Activated CD8-positive, alpha-beta memory T cell treated with anti-CD3 and anti-CD28 coated beads for 1 hour (primary cell): ENCODE measurements at regions not wholly inside any gene's neighbourhood (a gene's known extent, or its start where the extent isn't known, plus 50 kb on each side); places are given as distances from the start of the nearest gene placed in this dataset.

Experiments
- DNase-seq, 2 donors: peaks; one replicate each; pipeline ENCODE4 v3.0.0-alpha.2; 2020; ENCODE audit warnings: low read depth in 1 of 2; ENCODE audit errors: extremely low read depth in 1 of 2

DNA sequence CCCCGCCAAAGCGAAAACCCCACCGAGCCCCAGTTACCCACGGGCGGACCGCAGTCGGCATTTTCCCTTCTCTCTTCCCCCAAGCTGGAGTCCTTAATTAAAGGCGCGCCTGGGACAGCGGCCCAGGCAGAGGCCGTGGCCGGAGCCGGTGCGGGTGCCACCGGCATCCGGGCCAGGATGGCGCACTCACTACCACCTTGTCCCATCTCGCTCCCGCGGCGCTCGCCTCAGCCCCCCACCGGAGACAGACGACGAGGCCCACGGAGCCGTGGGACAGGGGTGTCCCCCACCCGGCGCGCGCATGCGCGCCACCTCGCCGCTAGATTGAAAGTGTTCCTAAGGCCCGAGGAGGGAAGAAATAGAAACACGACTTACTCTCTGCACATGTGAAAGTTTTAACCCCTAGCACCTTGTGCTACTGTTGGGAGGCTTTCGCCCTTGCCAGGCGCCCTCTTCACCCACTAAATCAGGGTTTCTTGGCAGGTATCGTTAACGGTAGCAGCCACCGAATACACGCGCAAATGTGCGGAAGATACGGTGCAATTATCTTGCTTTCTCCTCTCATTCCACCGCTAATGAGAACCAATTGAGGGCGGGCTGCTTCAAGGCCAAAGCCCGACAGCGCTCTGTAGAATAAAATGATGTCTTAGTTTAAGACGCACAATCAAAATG, 64.3 kb upstream of the CCDC160 start:
- peak in 1 of 2 donors; percentile 23 for DNase-seq

DNA sequence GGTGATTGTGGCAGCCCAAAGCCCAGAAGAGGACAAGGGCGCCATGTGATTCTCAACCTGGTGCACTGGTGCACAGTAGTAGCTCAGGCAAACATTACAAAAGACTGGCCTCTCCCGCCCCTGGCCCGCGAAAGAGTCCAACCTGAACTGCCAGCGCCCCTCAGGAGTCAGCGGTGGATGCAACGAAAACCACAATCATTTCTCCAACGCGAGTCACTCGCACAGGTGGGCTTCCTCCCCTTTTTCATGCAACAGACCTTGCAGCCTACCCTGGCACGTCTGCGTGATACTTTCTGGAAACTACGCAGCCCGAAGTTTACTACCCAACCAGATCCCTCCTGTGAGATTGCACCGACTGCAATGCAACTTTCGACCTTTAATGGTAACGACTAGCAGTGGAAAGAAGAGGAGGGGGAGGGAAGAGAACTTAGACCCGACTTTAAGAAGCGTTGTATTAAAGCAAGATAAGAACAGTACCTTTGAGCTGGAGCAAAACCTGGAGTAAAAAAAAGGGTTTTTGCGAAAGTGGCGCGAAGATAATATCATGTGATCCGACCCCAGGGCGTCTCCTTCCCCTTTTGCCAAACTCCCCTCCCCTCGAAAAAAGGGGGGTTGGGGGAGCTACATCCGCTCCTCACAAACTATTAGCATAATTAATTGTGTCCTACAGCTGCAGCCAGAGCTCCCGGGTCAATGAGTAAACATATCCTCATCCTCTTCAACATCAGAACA, 63.3 kb upstream of the CCDC160 start:
- DNase-seq, result no peak

DNA sequence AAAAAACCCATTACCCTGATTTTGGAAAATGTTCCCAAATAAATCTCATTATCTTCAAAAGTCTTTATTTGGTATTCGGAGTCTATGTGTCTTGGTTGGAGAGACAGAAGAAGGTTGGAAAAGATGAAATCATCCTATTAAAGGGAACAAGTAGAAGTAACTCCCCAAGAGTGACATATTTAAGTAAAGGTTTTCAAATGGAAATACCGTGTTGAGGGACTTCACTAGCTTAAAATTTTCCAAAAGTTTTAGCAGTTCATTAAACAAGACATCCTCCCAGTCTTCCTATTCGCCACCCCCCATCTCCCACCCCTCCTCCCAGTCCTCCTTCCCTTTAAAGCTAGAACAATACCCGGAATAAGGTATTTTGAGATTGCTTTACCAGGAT, 62.7 kb upstream of the CCDC160 start:
- DNase-seq, result no peak

DNA sequence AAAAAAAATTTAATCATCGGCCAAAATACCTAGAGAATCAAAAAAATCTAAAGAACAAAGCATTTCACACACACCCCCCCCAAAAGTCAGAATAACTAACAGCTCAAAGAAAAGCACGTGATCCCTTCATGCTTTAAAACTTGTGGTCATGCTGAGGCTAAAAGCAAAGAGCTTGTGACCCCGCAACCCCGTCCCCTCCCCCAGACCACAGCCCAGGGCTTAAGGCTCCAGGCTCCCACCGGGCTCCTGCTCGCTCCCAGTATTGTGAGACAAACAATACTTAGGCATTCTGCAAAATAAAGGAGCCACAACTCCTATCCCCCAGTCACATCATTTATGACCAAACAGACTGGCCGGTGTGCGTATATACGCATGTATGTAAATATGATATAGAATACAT, 62.1 kb upstream of the CCDC160 start:
- DNase-seq, result no peak

DNA sequence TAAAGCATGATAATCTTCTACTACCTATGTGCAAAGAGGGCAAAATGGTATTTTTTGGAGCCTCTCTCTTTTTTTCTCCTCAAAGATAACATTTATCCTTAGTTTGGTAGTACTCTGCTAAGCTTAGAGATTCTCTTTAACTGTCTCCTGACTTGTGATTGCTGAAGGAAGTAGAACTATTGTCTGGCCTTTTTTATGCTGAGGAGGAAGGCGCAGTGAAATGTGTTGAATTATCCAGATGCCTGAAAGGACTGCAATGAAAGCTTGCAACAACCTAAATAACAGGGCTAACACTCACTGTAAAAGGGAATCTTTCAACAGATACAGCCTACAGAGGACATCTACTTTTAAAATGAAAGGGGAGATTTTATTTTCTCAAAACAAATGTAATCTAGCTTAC, 59.5 kb upstream of the CCDC160 start:
- DNase-seq, result no peak

DNA sequence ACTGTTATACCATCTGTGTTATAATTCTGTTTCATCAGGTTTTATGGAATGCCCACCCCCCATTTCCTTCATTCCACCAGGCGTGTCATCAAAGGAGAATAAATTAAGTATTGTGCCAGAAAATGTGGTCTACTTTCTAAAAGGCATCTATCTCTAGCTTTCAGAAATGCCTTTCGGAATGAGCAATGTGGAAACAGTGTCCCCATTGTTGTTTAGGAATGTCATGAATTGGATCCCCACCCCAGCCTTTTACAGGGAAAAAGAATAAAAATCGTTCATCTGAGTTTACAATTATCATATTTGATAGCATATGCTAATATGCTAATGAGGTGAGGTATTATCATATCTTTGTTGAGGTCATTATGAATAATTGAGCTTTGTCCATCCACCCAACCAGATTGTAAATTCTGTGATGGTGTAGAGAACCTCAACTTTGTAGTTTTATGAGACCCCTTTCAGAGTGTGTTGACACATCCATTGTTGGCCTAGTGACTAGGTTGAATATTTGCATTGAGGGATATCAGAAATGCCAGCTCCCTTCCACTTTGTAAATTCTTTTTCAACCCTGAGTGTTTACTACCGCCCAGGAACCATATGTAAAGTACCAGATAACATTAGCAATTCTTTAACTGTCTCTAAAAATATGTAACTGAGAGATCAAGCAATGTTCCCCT, 56.2 kb upstream of the CCDC160 start:
- no peak for DNase-seq

DNA sequence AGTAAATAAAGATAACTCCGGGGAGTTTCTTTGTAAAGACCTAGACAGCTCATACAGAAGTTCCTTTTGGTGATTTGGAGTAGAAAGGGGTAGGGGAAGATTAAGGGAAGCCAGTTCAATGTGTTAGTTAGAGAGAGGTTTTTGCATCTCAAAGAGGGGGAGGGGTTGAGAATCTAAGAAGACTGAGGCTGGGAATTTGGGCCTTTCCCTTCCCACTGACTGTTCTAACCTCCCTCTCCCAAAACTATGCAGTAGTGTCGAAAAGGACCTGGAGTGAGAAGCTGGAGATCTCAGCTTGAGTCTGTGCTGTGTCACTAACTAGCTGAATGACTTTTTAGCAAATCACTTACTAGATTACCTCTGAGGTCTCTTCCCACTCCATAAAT, 55.7 kb upstream of the CCDC160 start:
- no peak for DNase-seq

DNA sequence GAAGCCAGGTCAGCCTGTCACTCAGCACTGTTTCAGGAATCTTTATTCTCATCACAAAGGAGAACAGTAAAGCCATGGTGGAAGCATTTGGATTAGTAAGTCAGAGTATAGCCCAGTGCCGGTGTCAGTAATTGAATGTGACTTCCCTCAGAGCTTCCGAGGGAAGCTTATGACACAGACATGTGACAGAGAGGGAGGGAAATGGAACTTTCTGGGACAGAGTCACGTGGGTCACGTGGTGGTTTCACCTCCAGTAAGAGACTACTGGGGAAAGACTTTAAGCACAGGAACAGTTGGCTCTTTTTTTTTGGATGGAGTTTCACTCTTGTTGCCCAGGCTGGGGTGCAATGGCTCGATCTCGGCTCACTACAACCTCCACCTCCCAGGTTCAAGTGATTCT, 53.3 kb upstream of the CCDC160 start:
- no peak for DNase-seq

DNA sequence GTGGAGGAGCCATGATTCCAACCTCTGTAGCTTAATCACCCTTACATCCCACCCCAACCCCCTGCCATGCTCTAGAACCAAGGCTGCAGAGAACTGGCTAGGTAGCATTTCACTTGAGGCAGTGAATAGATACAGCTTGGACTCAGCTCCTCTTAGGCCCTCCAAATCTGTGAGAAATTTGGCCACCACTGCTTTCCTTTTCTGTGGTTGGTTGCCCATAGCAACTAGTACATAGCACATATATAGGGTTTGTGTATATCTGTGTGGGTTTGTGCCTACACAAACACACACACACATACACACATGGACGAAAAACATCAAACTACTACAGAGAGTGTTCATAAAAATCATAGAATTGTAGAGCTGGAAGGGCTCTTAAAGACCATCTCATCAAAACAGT, 52.0 kb upstream of the CCDC160 start:
- no peak for DNase-seq

DNA sequence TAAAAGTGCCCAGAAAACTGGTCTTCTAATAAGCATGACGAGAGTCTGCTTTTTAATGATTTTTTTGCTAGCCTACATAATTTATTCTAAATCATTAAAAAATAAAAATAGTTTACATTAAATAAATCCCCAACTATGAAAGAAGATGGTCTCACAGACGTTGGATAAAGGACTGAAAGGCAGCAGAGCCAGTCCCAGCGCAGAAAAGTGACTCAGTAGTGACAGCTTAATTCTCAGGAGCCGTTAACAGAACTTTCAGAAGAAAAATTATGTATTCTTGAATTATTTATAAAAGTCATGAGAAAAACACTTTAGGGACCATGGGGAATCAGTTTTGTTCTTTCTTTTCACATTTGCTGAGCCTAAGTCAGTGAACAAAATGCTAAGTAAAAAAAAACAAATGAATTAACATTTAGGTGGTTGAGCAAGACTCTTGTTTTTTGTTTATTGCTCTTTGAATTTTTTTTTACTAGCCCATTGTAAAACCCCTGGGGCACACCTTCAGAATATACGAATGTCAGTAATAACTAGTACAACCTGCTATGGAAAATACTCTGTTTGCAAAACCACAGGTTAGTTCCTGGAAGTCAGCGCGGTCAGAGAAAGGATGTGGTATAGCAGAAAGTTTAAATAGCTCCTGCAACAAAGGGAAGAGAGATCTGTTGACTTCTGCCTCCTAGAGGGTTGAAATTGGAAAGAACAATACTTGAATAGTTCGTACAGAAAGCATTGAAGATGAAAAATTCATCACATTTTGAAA, 50.4 kb upstream of the CCDC160 start:
- DNase-seq, result peak in 1 of 2 donors; percentile 20
